ENCODE measurements at regions not wholly inside any gene's neighbourhood (a gene's known extent, or its start where the extent isn't known, plus 50 kb on each side); places are given as distances from the start of the nearest gene placed in this dataset.

DNA sequence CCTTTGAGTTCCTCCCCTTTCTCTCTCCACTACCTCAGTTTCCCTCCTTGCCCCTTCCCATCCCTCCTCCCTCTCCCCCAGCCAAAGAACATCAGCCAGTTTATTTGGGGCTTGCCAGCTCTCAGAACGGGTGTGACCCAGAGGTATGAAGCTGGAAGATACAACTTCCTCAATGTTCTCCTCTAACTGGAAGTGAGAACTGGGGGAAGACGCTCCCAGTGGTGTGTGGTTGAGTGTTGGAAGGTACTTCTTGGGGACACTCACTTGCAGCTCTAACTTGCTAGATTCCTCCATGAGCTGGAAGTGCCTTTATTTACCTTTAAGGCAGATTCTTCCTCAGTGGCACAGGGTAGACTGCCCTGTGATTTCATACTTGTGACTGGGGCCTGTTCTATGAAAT is 110.5 kb upstream of the HABP2 start:
- DNase-seq (ENCODE audit: low spot score): no peak

DNA sequence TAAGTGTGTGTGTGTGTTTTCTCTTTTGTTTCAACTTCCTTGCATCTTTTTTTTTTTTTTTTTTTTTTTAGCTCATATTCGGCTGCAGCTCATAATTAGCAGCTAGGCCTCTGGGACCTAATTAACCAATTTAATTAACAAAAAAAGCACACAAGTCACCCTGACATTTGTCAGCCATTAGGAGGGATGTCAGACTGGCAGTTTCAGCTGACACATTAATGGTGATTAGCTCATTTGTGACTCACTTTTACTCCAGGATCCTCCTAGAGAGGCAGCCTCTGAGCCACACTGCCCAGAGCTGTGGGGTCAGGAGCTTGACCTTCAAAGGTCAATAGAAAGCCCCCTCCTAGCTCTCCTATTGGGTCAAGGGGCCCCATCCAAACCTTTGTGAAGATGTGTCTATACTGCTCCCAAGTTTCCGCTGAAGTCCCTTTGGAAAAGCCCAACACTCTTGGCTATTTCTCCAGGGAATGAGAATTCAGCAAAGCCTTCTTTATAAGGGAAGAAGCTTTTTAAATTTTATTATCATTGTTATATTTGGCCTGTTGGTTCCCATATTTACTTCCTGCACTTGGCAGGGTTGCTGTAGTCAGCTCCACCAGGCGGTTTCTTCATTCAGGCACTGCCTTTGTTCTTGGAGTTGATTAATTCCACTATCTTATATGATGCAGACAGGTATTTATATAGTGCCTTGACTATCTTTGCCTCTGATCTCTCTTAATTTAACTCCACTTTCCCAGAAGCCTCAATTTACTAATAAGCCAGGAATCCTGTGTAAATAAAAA is 109.5 kb upstream of the HABP2 start:
- DNase-seq (ENCODE audit: low spot score): no peak

DNA sequence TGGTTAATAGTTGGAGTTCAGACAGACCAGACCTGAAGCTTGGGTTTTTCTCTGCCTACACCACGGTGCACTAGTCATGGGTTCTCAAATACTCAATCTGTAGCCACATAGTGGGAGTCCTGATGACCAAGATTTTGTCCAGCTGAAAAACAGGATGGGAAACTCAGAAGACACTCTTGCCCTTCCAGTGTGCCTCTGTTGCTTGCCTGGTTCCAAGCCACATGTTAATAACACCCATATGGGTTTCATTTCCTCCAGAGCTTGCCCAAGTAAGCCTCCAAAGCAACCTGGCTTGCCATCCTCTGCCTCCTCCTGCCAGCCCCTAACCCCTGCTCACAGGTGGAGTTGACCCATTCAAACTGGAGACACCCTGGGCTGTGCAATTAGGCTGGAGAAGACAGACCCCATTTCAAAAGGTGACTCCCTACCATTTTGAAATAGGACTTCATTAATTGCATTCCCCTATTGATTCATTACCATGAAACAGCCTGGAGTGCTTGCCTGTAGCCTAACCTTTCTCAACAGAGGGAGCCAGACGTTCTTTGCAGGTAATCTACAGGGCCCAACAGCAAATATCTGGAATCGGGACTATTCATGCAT is 108.0 kb upstream of the HABP2 start:
- no peak for DNase-seq (ENCODE audit: low spot score)

DNA sequence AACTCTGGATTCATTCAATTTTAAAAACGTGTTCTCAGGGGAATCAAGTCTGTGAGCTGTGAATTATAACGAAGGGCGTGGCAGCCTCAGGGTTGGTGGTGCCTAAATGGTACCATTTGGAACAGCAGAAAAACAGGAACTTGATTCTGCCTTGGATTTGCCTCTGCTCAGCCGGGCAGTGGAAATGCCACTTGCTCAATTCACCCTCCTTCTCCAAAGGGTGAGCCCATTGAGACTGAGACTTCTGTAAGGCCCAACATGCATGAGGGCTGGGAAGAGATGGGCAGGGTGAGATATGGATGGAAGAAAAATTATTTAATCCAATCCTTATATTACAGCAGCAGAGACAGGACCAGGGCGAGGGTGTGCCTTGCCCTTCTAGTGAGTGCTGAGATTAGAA is 107.1 kb upstream of the HABP2 start:
- no peak for DNase-seq (ENCODE audit: low spot score)

DNA sequence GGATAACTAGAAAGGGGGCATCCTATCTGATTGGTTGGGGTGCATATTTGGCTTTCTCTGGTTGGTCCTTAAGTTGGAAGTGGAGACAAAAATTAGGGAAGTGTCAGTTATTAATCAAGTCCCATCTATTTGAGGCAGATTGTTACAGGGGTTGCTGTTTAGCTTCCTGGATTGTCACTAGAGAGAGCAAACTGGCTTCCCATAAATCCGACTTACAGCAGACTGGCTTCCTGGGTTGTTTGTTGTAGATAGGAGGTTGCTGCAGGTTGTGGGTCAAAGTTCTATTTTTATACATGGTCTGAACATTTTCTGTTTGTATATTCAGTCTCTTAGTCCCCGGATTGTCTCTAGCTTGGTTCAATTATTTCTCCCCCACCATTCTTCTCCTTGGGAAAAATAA is 106.1 kb upstream of the HABP2 start:
- DNase-seq (ENCODE audit: low spot score): no peak

DNA sequence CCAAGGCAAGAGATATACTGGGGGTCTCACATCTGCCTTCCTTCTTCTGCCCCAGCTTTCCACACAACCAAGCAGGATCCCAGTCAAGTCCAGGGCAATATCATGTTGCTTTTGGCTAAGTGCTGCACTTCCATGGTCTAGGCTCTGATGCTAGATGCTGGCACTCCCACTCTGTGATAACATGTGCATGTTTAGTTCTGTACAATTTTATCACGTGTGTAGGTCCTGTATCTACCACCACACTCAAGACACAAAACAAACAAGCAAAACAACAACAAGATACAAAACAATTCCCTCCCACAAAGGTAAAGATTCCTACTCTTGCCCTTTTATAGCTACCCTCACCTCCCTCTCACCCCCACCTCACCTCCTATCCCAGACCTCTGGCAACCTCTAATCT is 105.6 kb upstream of the HABP2 start:
- no peak for DNase-seq (ENCODE audit: low spot score)

DNA sequence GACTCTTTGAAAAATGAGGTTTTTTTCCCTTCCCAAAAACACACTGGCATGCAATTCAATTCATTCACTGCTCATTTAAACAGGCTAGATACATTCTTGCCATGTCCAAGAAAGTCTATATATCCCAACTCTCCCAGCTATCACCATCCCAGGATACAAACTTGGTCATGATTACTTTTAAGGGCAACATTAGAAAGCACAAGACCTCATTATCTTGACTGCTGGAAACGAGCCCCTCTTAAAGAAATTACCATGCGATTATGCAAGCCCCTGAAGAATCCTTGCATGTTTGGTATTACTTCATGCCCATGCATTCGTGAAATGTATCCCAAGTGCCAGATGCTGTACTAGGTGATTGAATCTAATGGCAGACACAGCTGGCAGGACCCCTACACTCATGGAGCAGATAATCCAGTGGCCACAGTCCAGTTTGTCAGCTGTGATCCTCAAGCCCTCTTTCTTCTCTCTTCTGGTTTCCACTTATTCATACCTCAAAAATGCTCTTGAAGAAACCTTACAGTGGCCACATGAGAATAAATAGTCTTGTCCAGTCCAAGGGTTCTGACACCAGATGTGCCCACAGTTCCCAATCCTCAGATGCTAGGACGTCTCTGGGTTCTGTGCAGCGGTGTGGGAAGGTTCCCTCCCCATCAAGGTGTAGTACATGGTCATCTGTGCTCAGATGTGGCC is 103.7 kb upstream of the HABP2 start:
- no peak for DNase-seq (ENCODE audit: low spot score)

DNA sequence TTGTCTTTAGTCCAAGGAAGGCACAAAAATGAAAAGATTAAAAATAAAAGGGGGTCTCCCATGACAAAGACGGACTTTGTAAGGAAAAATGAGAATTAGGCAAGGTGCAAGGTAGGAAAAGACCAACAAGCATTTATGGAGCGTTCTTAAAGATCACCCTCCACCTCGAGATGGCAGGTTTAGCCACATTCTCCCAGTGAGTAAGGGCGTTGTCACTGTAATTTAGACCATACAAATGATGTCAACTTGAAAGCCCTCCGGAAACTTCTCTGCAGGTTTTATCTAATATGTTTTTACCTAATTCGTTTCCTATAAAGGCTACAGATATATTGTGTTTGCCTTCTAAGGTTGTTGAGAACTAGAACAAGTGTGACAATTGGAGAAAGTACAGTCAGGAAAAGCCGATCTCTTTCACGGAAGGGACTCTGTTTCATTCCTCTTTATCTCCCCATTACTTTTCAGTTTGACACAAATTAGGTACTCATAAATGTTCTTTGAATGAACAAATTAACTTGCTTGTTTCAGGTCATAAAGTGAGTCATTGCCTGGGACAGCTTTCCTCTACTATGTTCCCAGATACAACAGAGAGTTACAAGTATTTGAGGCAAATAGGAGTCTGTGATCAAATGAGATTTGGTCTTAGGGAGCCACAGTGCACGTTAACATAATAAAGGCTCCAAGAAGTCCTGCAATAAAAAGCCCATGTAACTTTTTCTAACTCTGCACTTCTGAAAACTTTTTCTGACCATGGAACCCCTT is 102.6 kb upstream of the HABP2 start:
- no peak for DNase-seq (ENCODE audit: low spot score)

DNA sequence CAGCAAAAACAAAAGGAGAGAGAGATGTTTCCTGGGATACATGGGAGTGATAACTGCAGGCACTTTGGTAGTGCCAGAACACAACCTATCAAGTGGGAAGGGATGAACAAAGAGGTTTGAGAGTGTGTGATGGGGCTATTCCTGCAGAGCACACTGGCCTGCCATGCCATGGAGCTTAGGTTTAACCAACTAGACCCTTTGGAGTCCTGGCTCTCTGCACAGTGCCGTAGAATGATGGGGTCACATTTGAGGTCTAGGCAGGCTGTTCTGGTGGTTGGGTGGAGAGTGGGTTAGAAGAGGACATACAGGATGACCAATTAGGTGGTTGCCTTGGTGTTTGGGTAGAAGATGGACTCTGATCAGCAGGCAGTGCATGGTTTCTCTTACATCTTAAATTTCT is 101.9 kb upstream of the HABP2 start:
- DNase-seq (ENCODE audit: low spot score): no peak

DNA sequence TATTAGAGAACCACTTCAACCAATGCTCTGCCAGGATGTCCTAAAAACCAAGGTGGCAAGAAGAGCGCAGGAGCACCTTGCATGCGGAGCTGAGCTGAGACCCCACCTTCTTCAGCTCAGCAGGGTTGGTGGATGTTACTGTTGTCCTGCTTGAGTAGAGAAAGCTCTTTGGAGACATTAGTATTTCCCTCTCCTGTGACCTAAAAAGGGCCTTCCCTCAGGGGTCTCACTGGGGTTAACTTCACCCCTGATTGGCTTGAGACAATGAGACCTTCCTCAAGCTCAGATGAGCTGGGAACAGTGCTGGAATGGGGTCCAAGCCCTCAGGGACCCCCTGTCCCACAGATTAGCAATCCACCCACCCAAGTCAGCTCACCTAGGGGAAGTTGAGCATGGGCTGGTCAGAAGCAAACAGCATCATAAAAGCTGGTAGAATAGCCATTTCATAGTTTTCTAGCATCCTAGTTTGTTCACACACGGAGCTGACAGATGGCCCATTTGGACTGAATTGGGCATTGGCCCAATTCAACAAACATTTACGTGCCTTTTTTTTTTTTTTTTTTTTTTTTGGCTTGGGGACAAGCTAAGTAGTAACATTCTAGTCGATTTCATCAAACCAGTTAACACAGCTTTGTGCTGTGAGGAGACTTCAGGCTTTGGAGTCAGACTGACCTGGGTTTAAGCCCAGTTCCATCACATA is 100.6 kb upstream of the HABP2 start:
- DNase-seq (ENCODE audit: low spot score): no peak

DNA sequence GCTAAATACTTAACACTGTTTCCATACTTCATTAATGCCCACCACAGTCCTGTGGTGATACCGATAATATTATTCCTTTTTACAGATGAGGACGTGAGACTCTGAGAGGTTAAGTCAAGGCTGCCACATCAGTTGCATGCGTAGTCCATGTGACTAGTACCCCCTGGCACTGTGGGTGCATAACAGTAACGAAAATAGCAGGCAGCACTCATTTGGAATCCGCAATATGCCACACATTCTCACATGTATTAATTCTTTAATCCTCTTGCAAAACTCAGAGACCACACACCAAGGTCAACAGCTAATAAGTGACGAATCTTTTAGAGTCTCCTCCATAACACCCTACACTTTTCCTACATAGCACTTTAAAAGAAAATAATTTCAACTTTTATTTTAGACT is 99.5 kb upstream of the HABP2 start:
- no peak for DNase-seq (ENCODE audit: low spot score)

DNA sequence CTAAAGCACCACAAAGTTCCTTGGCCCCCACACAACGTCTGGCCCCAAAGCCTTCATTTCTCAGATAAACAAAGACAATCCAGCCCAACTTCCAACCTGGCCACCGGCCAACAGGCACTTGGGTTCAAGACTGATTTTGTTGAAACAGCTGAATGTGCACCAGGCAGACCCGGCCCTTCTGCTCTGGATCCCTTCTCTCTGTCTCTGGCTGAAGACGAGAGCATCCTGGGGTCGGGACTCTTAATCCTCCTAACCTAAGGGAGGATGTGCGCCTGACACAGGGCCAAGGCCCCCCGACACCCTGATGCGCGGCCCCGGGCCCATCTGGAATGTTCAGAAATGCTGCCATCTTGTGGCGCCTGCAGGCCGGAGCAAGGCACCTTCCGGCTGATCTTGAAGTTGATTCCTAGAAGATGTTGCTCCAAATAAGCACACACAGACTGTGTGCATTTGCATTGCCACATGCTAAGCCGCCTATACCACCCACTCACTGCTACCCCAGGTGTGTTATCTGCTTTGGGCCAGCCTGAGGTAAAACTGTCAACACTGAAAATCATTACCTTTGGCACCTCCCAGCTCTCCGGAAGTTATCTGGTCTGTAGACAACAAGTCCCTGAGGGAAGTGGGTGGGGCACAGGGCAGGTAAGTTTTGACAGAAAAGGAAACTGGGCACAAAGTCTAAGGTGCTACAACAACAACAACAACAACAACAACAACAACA is 98.4 kb upstream of the HABP2 start:
- peak; percentile 91 for DNase-seq (ENCODE audit: low spot score)

DNA sequence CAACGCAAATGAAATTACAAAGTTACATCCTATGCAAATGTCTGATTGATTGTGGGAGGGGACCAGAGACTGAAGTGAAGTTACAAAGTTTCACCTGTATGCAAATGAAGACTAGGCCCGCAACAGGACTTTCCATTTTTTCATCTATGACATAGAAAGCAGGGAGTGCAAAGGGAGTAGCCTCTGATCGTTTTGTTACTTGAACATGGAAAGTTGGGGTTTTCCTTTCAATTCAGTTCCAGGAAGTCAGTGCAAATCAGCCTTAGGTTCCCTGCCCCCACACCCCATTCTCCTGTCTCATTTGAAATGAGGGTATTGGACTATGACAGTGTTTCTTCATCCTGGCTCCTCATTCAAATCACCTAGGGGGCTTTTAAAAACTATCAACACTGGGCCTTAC is 96.9 kb upstream of the HABP2 start:
- no peak for DNase-seq (ENCODE audit: low spot score)

DNA sequence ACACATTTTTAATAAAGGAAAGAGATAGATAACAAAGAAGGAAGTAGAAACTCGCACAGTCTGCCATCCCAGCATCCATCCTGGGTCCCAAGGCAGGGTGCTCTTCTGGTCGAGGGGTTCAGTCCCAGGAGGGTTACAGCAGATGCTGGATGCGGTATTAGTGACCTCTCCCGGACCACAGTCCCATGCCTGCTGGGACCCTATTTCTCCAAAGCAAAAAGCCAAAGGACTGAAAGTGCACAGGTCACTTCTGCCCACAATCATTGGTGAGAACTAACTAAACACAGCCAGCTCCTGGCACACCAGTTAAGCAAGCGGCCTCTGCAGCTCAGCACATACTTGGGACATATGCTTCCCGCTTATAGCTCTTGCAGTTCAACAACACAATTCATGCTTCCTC is 96.1 kb upstream of the HABP2 start:
- no peak for DNase-seq (ENCODE audit: low spot score)

DNA sequence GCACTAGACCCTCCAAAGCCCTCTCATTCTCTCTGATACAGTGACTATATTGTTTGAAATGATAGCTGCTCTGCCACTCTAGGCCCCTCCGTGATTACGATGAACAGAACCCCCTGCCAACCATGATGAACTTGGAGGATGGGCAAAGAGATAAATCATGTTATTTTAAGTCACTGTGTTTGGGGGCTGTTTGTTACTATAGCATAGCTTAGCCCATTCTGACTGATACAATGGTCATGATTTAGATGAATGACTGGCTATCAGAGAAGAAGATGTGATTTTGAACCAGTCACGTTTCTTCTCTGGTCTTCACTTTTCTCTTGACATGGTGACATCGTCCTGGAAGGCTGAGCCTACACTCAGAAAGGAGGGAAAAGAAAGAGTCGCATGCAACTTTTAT is 95.4 kb upstream of the HABP2 start:
- no peak for DNase-seq (ENCODE audit: low spot score)

DNA sequence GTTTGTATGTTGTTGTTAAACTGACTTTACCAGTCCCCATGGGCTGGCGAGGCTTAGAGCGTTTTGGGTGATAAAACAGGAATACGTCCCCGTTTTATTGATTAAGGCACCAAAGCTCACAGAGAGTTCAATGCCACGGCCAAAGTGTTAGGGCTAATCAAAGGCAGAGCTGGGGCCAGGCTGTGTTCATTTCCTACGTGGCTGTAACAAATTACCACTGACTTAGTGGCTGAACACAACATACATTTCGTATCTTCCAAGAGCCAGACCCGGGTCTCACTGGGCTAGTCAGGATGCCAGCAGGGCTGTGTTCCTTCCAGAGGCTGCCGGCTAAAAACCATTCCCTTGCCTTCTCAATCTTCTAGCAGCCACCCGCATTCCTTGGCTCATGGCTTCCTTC is 94.4 kb upstream of the HABP2 start:
- DNase-seq (ENCODE audit: low spot score): no peak

DNA sequence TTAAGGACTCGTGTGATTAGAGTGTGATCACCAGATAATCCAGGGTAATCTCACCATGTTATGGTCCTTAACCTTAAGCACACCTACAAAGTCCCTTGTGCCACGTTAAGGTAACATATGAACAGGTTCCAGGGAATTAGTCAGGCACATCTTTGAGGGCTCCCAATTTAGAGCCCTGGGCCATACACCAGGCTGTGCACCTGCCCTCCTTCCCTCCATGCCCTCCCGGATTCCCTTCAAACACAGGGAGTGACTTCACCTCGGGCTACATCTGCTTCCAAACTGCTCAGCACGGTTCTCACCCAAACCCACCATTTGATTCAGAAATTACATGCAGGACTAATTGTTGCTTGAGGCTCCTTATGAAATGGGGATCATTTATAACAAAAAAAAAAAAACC is 93.9 kb upstream of the HABP2 start:
- no peak for DNase-seq (ENCODE audit: low spot score)

DNA sequence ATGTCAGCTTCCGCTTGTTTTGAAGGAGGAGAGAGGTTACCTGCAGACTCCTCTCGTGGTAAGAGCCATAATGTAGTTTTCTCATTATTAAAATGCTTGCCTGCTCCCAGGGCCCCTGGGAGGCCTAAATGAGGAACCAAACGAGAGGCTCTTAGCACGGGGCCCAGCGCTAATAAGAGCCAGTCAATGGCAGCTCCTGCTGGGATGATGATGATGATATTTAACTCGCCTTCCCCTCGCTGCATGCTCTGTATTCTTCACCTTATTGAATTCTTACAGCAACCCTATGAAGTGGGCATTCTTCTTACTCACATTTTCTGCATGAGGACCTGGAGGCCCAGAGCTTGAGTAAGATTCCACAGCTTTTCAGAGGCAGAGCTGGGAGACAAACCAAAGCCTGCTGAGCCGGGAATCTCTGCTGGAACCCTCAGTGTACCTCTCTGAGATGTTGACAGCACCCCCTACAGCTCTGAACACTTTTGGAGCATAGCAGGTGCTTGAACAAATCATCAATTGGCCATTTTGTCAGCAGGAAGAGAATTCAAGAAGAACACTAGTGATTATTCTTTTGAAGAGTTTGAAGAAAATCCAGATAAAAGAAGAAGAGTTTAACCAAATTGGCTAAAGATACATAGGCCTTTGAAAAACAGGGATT is 93.1 kb upstream of the HABP2 start:
- DNase-seq (ENCODE audit: low spot score): no peak

DNA sequence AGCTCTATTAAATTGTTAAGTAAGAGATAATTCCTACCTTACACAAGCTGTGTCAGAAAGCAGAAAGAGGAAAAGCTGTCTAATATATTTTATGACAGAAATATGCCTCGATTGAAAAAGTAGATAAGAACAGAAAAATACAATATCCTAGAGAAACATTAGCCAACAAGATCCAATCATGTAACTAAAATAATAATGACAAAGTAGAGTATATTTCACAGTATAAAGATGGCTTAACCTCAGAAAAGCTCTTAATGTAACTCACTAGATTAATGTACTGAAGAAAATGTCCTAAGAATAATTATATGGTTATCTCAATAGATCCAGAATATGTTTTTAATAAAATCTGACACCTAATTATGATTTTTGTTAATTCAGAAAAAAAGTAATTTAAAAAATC is 89.8 kb upstream of the HABP2 start:
- no peak for DNase-seq (ENCODE audit: low spot score)

DNA sequence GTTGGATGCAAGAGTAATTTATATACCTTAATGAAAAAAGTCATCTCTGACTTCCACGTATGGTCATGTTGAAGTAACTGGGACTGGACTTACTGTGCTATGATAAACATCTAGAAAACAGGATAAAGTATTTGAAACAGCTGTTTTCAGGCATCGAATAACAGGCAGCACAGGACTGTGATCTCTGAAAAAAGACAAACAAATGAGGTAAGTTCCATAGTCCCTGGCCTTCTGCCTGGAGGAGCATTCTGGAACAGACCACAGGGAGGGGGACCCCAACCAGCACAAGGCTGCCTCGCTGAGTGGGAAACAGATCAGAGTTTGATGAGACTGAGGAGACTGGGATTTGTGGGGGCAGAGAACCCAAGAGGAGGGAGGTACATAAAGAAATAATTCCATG is 89.1 kb upstream of the HABP2 start:
- no peak for DNase-seq (ENCODE audit: low spot score)

DNA sequence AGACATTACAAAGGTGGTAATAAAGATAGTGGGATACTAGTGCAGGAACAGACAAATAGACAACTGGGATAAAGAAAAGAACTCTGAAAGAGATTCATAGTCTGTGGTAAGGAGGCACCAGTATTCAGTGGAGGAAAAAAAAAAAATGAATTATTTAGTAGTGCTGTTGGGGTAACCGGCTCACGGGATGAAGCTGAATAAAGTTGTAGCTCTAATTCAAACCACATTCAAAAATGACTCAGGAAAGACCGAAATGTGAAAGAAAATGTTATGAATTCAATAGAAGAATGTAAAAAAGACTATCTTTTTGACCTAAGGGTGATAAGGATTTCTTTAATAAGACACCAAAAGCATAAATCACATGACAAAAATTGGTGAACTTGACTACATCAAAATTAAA is 83.1 kb upstream of the HABP2 start:
- DNase-seq (ENCODE audit: low spot score): no peak
